CD14-positive monocyte (primary cell): ENCODE measurements at regions not wholly inside any gene's neighbourhood (a gene's known extent, or its start where the extent isn't known, plus 50 kb on each side); places are given as distances from the start of the nearest gene placed in this dataset.

Source experiments
- DNase-seq, 3 donors: peaks; one replicate each; pipeline ENCODE4 v3.0.0-alpha.2; 2011 to 2022
- H2AFZ ChIP-seq: 2 replicates; pipeline ENCODE4 v1.6.0; 2012; ENCODE audit warnings: mild to moderate bottlenecking, low read depth, low read length, inconsistent platforms; ENCODE audit not compliant: insufficient read depth, poor library complexity, severe bottlenecking
- H3K27ac ChIP-seq, 2 donors: 1 replicate in 1 of 2; 2 replicates in 1 of 2; pipeline ENCODE4 v1.5.1; 2012 to 2013; ENCODE audit warnings: low read length in 2 of 2, control low read depth in 1 of 2, inconsistent platforms in 1 of 2, low read depth in 1 of 2, mild to moderate bottlenecking in 1 of 2
- H3K27me3 ChIP-seq, 2 donors: one replicate each; pipeline versions ENCODE4 v1.6.0 to v1.6.1; 2011 to 2013; ENCODE audit warnings: low read length in 2 of 2; ENCODE audit not compliant: control insufficient read depth in 2 of 2, insufficient read depth in 2 of 2
- H3K36me3 ChIP-seq, 2 donors: replicated peaks in 1 of 2; 1 replicate in 1 of 2; 2 replicates in 1 of 2; pipeline versions ENCODE4 v1.5.1 to v1.6.1; 2012 to 2013; ENCODE audit warnings: low read length in 2 of 2, control low read depth in 1 of 2, inconsistent platforms in 1 of 2, mild to moderate bottlenecking in 1 of 2; ENCODE audit not compliant: insufficient read depth in 2 of 2, control insufficient read depth in 1 of 2
- H3K4me1 ChIP-seq, 2 donors: 1 replicate in 1 of 2; 2 replicates in 1 of 2; pipeline versions ENCODE4 v1.5.1 to v1.6.1; 2012 to 2013; ENCODE audit warnings: low read length in 2 of 2, control low read depth in 1 of 2, inconsistent platforms in 1 of 2, mild to moderate bottlenecking in 1 of 2, moderate library complexity in 1 of 2; ENCODE audit not compliant: insufficient read depth in 2 of 2, control insufficient read depth in 1 of 2
- H3K4me2 ChIP-seq: replicated peaks from 2 replicates; pipeline ENCODE3; 2012; ENCODE audit warnings: low read length, moderate library complexity, mild to moderate bottlenecking; ENCODE audit not compliant: poor library complexity, severe bottlenecking; ENCODE audit errors: extremely low read depth
- H3K4me3 ChIP-seq, 3 experiments: fragments of 200-600 bp in 1 of 3; sonication (generic) in 1 of 3; replicated peaks in 1 of 3; 1 replicate in 2 of 3; 2 replicates in 1 of 3; pipeline ENCODE4 v1.5.1; 2011 to 2013; ENCODE audit warnings: low read length in 3 of 3, mild to moderate bottlenecking in 3 of 3, control low read depth in 2 of 3, low read depth in 2 of 3, inconsistent platforms in 1 of 3, moderate library complexity in 1 of 3
- H3K79me2 ChIP-seq: 2 replicates; pipeline ENCODE4 v1.6.0; 2012; ENCODE audit warnings: mild to moderate bottlenecking, control low read depth, inconsistent platforms, low read length, moderate library complexity; ENCODE audit not compliant: insufficient read depth
- H3K9ac ChIP-seq: 2 replicates; pipeline ENCODE4 v1.6.0; 2017; ENCODE audit warnings: low read length, mild to moderate bottlenecking; ENCODE audit not compliant: insufficient read depth, poor library complexity, severe bottlenecking
- H3K9me3 ChIP-seq, 2 donors: replicated peaks in 1 of 2; 1 replicate in 1 of 2; 2 replicates in 1 of 2; pipeline versions ENCODE4 v1.5.1 to v1.6.1; 2012 to 2013; ENCODE audit warnings: low read length in 2 of 2, control low read depth in 1 of 2; ENCODE audit not compliant: control insufficient read depth in 1 of 2, insufficient read depth in 1 of 2
- H4K20me1 ChIP-seq: 2 replicates; pipeline ENCODE4 v1.6.0; 2012; ENCODE audit warnings: mild to moderate bottlenecking, low read length, control low read depth, moderate library complexity; ENCODE audit not compliant: insufficient read depth
- H3K27ac Mint-ChIP-seq, 7 donors: one replicate each; pipeline ENCODE4 v1.8.0; 2020; ENCODE audit warnings: mild to moderate bottlenecking in 7 of 7, mixed read lengths in 7 of 7, moderate library complexity in 6 of 7, inconsistent platforms in 2 of 7
- H3K27me3 Mint-ChIP-seq, 3 donors: one replicate each; pipeline ENCODE4 v1.8.0; 2021 to 2022; ENCODE audit warnings: low read depth in 3 of 3, mild to moderate bottlenecking in 3 of 3, mixed read lengths in 3 of 3, moderate library complexity in 3 of 3, inconsistent platforms in 1 of 3
- H3K36me3 Mint-ChIP-seq, 2 donors: one replicate each; pipeline ENCODE4 v1.8.0; 2020; ENCODE audit warnings: mixed read lengths in 2 of 2, inconsistent platforms in 1 of 2, mild to moderate bottlenecking in 1 of 2
- H3K4me1 Mint-ChIP-seq: one replicate; pipeline ENCODE4 v1.8.0; 2020; ENCODE audit warnings: mild to moderate bottlenecking, mixed read lengths
- H3K4me3 Mint-ChIP-seq, 2 donors: one replicate each; pipeline ENCODE4 v1.8.0; 2020; ENCODE audit warnings: mild to moderate bottlenecking in 2 of 2, mixed read lengths in 2 of 2, moderate library complexity in 1 of 2
- H3K9me3 Mint-ChIP-seq, 7 donors: one replicate each; pipeline ENCODE4 v1.8.0; 2020 to 2022; ENCODE audit warnings: mixed read lengths in 7 of 7, mild to moderate bottlenecking in 6 of 7, moderate library complexity in 6 of 7, inconsistent platforms in 2 of 7
- CTCF ChIP-seq: fragments of 200-600 bp; IDR thresholded peaks from one replicate; pipeline ENCODE4 v1.8.0; 2022; ENCODE audit warnings: antibody characterized with exemption, mild to moderate bottlenecking
- WGBS: methylation state at CpG from one replicate; pipeline ENCODE4 v1.1.5; 2013; ENCODE audit warnings: missing lambda C conversion rate; ENCODE audit not compliant: insufficient coverage; 5-methylcytosine and 5-hydroxymethylcytosine counted together
- intact Hi-C, 2 donors: fragments of 100-400 bp; cut with micrococcal nuclease; formaldehyde crosslinking; loops; one replicate each; pipeline versions ENCODE4 v1.15.0 to v1.15.1; 2023

GRCh38 chr12:74964390-74964789, 245.2 kb downstream of the KCNC2 start:
- H3K27me3 Mint-ChIP-seq = peaks cover 0 to 1% (median 0%) of the 10 kb centered on the region in 3 donors
- H3K27ac Mint-ChIP-seq = no peak overlapping the region
- Histone ChIP-seq H3K36me3 (no peaks in the 10 kb centered on the region), H3K79me2 (no peaks in the 10 kb centered on the region), H3K4me1 (no peaks in the 10 kb centered on the region), H3K9ac (no peak overlapping the region), H3K27me3 (no peaks in the 10 kb centered on the region), H3K4me2 (no peak overlapping the region), H4K20me1 (no peaks in the 10 kb centered on the region), H3K9me3 (no peaks in the 10 kb centered on the region), H3K4me3 (no peak overlapping the region), H3K27ac (no peak overlapping the region), H2AFZ (no peak overlapping the region)
- DNase-seq = no peak
- intact Hi-C loops = no loop called here
- H3K4me1 Mint-ChIP-seq = no peaks in the 10 kb centered on the region
- WGBS = no CpG with 5 or more reads among the region's 2 CpGs
- no peak for TF ChIP-seq CTCF
- H3K9me3 Mint-ChIP-seq = peaks cover 0 to 2% (median 0%) of the 10 kb centered on the region in 7 donors
- H3K36me3 Mint-ChIP-seq = no peaks in the 10 kb centered on the region
- no peak overlapping the region for H3K4me3 Mint-ChIP-seq

- Mint-ChIP-seq H3K4me3 (no peak overlapping the region), H3K9me3 (peaks cover 0 to 6% (median 0%) of the 10 kb centered on the region in 7 donors), H3K36me3 (no peaks in the 10 kb centered on the region), H3K27me3 (no peaks in the 10 kb centered on the region), H3K4me1 (no peaks in the 10 kb centered on the region), H3K27ac (no peak overlapping the region)
- intact Hi-C loops = no loop called here
- Histone ChIP-seq H2AFZ (no peak overlapping the region), H3K9me3 (no peaks in the 10 kb centered on the region), H4K20me1 (no peaks in the 10 kb centered on the region), H3K79me2 (no peaks in the 10 kb centered on the region), H3K4me2 (no peak overlapping the region), H3K4me3 (no peak overlapping the region), H3K27ac (no peak overlapping the region), H3K27me3 (no peaks in the 10 kb centered on the region), H3K4me1 (no peaks in the 10 kb centered on the region), H3K36me3 (no peaks in the 10 kb centered on the region), H3K9ac (no peak overlapping the region)
- no peak for TF ChIP-seq CTCF
- no peak for DNase-seq
- no CpG with 5 or more reads among the region's 1 CpG for WGBS
Observed at GRCh38 chr12:74971201-74971600, 238.4 kb downstream of the KCNC2 start.
